ENCODE measurements at regions not wholly inside any gene's neighbourhood (a gene's known extent, or its start where the extent isn't known, plus 50 kb on each side); places are given as distances from the start of the nearest gene placed in this dataset.
"Not testable (repeated sequence)": the region's sequence is repeated elsewhere in the genome, so short reads cannot be mapped to it uniquely, and the experiment has no call there.

GRCh38 chr5:17989567-17990563 is 355.6 kb downstream of the TAF11L14 start:
- DNase-seq, result no peak

- DNase-seq, result no peak
Measured at GRCh38 chr5:17991775-17992174, 357.5 kb downstream of the TAF11L14 start.

GRCh38 chr5:17992291-17992690 is 358.0 kb downstream of the TAF11L14 start:
- no peak for DNase-seq

- DNase-seq, result no peak
Measured at GRCh38 chr5:17995997-17996396, 361.7 kb downstream of the TAF11L14 start.

GRCh38 chr5:17999858-18000257 is 365.6 kb downstream of the TAF11L14 start:
- no peak for DNase-seq

GRCh38 chr5:18000744-18001143 is 366.5 kb downstream of the TAF11L14 start:
- DNase-seq, result no peak

- DNase-seq, result no peak
Measured at GRCh38 chr5:18003312-18003711, 369.1 kb downstream of the TAF11L14 start.

- DNase-seq, result no peak
Measured at GRCh38 chr5:18003784-18004183, 369.5 kb downstream of the TAF11L14 start.

GRCh38 chr5:18006235-18006634 is 372.0 kb downstream of the TAF11L14 start:
- not testable (repeated sequence) for DNase-seq

- DNase-seq, result no peak
Measured at GRCh38 chr5:18008940-18009339, 374.7 kb downstream of the TAF11L14 start.

GRCh38 chr5:18010053-18010452 is 375.8 kb downstream of the TAF11L14 start:
- DNase-seq, result no peak

GRCh38 chr5:18018472-18018871 is 384.2 kb downstream of the TAF11L14 start:
- no peak for DNase-seq

- no peak for DNase-seq
Measured at GRCh38 chr5:18023275-18023674, 389.0 kb downstream of the TAF11L14 start.

- no peak for DNase-seq
Measured at GRCh38 chr5:18023986-18024385, 389.7 kb downstream of the TAF11L14 start.

- no peak for DNase-seq
Measured at GRCh38 chr5:18024542-18024941, 390.3 kb downstream of the TAF11L14 start.

GRCh38 chr5:18027241-18027867 is 393.1 kb downstream of the TAF11L14 start:
- no peak for DNase-seq

GRCh38 chr5:18028036-18028435 is 393.8 kb downstream of the TAF11L14 start:
- no peak for DNase-seq

- DNase-seq, result no peak
Measured at GRCh38 chr5:18032744-18033143, 398.5 kb downstream of the TAF11L14 start.

- DNase-seq, result no peak
Measured at GRCh38 chr5:18036531-18036930, 402.3 kb downstream of the TAF11L14 start.

GRCh38 chr5:18037718-18038117 is 403.5 kb downstream of the TAF11L14 start:
- DNase-seq, result no peak

- no peak for DNase-seq
Measured at GRCh38 chr5:18043344-18043743, 409.1 kb downstream of the TAF11L14 start.

GRCh38 chr5:18048449-18048848 is 414.2 kb downstream of the TAF11L14 start:
- DNase-seq, result no peak

GRCh38 chr5:18050345-18050744 is 416.1 kb downstream of the TAF11L14 start:
- DNase-seq, result no peak

GRCh38 chr5:18050776-18051175 is 416.5 kb downstream of the TAF11L14 start:
- DNase-seq, result no peak

Data from NCI-H510A (cell line).